Fibroblast of skin of left biceps (primary cell): ENCODE measurements at regions not wholly inside any gene's neighbourhood (a gene's known extent, or its start where the extent isn't known, plus 50 kb on each side); places are given as distances from the start of the nearest gene placed in this dataset.
A peak's percentile ranks its signal among the peaks of the same experiment; 100 is the strongest.

Experiments
- DNase-seq, 2 experiments: peaks; one replicate each; pipeline ENCODE4 v3.0.0-alpha.2; 2013; ENCODE audit warnings: low read depth in 2 of 2

- no peak for DNase-seq
Observed at GRCh38 chr9:107760469-107761242, 271.1 kb upstream of the KLF4 start.

GRCh38 chr9:107759823-107760166 lies 270.2 kb upstream of the KLF4 start:
- no peak for DNase-seq

GRCh38 chr9:107759009-107759822 lies 269.6 kb upstream of the KLF4 start:
- no peak for DNase-seq

GRCh38 chr9:107756091-107756490 lies 266.5 kb upstream of the KLF4 start:
- no peak for DNase-seq

- DNase-seq = no peak
Observed at GRCh38 chr9:107755246-107755645, 265.7 kb upstream of the KLF4 start.

GRCh38 chr9:107751567-107752210 lies 262.1 kb upstream of the KLF4 start:
- DNase-seq = no peak

GRCh38 chr9:107750741-107751566 lies 261.4 kb upstream of the KLF4 start:
- DNase-seq = peak; percentile 96 to 97

GRCh38 chr9:107749787-107750444 lies 260.3 kb upstream of the KLF4 start:
- DNase-seq = peak; percentile 66 to 70

GRCh38 chr9:107744873-107745272 lies 255.3 kb upstream of the KLF4 start:
- DNase-seq = no peak

- DNase-seq = no peak
Observed at GRCh38 chr9:107742531-107743309, 253.2 kb upstream of the KLF4 start.

GRCh38 chr9:107740088-107740980 lies 250.8 kb upstream of the KLF4 start:
- DNase-seq = no peak

GRCh38 chr9:107739601-107740082 lies 250.1 kb upstream of the KLF4 start:
- no peak for DNase-seq

GRCh38 chr9:107738789-107739188 lies 249.2 kb upstream of the KLF4 start:
- DNase-seq = no peak

GRCh38 chr9:107737987-107738743 lies 248.6 kb upstream of the KLF4 start:
- peak; percentile 50 to 59 for DNase-seq

GRCh38 chr9:107737610-107737986 lies 248.0 kb upstream of the KLF4 start:
- DNase-seq = no peak

GRCh38 chr9:107735821-107736220 lies 246.3 kb upstream of the KLF4 start:
- DNase-seq = no peak

- DNase-seq = peak; percentile 88 to 89
Observed at GRCh38 chr9:107734256-107735013, 244.9 kb upstream of the KLF4 start.

- no peak for DNase-seq
Observed at GRCh38 chr9:107733523-107733894, 243.9 kb upstream of the KLF4 start.
